Glutamatergic neuron (in vitro differentiated cells): ENCODE measurements at regions not wholly inside any gene's neighbourhood (a gene's known extent, or its start where the extent isn't known, plus 50 kb on each side); places are given as distances from the start of the nearest gene placed in this dataset.

ENCODE experiments used
- DNase-seq: peaks from one replicate; pipeline ENCODE4 v3.0.0; 2022
- H3K27ac Mint-ChIP-seq: one replicate; pipeline ENCODE4 v1.8.0; 2020; ENCODE audit warnings: mild to moderate bottlenecking, mixed read lengths, inconsistent platforms; ENCODE audit not compliant: unreplicated experiment
- H3K27me3 Mint-ChIP-seq: one replicate; pipeline ENCODE4 v1.8.0; 2020; ENCODE audit warnings: mild to moderate bottlenecking, moderate library complexity, mixed read lengths, inconsistent platforms; ENCODE audit not compliant: unreplicated experiment
- H3K36me3 Mint-ChIP-seq: one replicate; pipeline ENCODE4 v1.8.0; 2020; ENCODE audit warnings: mild to moderate bottlenecking, mixed read lengths, inconsistent platforms; ENCODE audit not compliant: unreplicated experiment
- H3K4me1 Mint-ChIP-seq: one replicate; pipeline ENCODE4 v1.8.0; 2020; ENCODE audit warnings: mild to moderate bottlenecking, low read depth, mixed read lengths, inconsistent platforms; ENCODE audit not compliant: unreplicated experiment
- H3K4me3 Mint-ChIP-seq: one replicate; pipeline ENCODE4 v1.8.0; 2020; ENCODE audit warnings: mild to moderate bottlenecking, mixed read lengths, inconsistent platforms; ENCODE audit not compliant: unreplicated experiment
- H3K9me3 Mint-ChIP-seq: one replicate; pipeline ENCODE4 v1.8.0; 2020; ENCODE audit warnings: mild to moderate bottlenecking, moderate library complexity, mixed read lengths, inconsistent platforms; ENCODE audit not compliant: unreplicated experiment
- TF ChIP-seq, protein P1 (sequence below): fragments of 200-600 bp; sonication (generic); IDR thresholded peaks from one replicate; pipeline ENCODE4 v1.5.0; 2021; ENCODE audit not compliant: partially characterized antibody, unreplicated experiment

DNA sequence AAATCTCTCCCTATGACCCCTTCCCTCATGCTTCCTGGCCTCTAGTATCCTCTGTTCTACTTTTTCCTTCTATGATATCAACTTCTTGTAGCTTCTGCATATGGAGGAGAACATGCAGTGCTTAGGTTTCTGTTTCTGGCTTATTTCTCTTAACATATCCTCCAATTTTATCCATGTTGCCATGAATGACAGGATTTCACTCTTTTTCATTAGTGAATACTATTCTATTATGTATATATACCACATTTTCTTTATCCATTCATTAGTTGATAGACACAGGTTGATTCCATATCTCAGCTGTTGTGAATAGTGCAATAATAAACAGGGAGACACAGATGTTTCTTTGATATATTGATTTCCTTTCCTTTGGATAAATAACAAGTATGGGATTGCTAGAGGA, 123.3 kb upstream of the SESN3 start:
- no peaks in the 10 kb centered on the region for H3K27me3 Mint-ChIP-seq
- DNase-seq: no peak
- H3K27ac Mint-ChIP-seq: no peak overlapping the region
- no peak overlapping the region for H3K4me3 Mint-ChIP-seq
- peaks cover 13% of the 10 kb centered on the region for H3K4me1 Mint-ChIP-seq
- no peaks in the 10 kb centered on the region for H3K9me3 Mint-ChIP-seq
- TF ChIP-seq, protein P1, sequence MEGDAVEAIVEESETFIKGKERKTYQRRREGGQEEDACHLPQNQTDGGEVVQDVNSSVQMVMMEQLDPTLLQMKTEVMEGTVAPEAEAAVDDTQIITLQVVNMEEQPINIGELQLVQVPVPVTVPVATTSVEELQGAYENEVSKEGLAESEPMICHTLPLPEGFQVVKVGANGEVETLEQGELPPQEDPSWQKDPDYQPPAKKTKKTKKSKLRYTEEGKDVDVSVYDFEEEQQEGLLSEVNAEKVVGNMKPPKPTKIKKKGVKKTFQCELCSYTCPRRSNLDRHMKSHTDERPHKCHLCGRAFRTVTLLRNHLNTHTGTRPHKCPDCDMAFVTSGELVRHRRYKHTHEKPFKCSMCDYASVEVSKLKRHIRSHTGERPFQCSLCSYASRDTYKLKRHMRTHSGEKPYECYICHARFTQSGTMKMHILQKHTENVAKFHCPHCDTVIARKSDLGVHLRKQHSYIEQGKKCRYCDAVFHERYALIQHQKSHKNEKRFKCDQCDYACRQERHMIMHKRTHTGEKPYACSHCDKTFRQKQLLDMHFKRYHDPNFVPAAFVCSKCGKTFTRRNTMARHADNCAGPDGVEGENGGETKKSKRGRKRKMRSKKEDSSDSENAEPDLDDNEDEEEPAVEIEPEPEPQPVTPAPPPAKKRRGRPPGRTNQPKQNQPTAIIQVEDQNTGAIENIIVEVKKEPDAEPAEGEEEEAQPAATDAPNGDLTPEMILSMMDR: no peak
- H3K36me3 Mint-ChIP-seq: peaks cover 4% of the 10 kb centered on the region

DNA sequence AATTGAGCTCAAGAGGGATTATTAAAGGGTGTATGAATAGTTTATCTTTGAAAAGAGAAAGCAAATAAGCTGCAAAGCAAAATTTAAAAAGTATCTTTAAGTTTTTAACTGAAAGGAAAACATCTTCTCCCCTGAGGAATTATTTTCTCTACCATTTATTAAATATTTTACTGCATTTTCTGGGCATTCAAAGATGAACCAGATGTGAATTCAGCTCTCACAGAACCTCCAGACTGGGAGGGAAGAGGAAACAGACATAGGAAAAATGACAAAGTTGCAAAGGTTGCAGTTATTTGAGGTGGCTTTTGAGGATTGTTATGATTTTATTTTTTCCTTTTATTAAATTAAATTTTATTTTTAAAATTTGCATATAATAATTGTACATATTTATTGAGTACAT, 122.7 kb upstream of the SESN3 start:
- peaks cover 13% of the 10 kb centered on the region for H3K4me1 Mint-ChIP-seq
- TF ChIP-seq, protein P1: no peak
- no peaks in the 10 kb centered on the region for H3K27me3 Mint-ChIP-seq
- H3K27ac Mint-ChIP-seq: no peak overlapping the region
- H3K36me3 Mint-ChIP-seq: peaks cover 10% of the 10 kb centered on the region
- no peak overlapping the region for H3K4me3 Mint-ChIP-seq
- no peaks in the 10 kb centered on the region for H3K9me3 Mint-ChIP-seq
- DNase-seq: no peak

DNA sequence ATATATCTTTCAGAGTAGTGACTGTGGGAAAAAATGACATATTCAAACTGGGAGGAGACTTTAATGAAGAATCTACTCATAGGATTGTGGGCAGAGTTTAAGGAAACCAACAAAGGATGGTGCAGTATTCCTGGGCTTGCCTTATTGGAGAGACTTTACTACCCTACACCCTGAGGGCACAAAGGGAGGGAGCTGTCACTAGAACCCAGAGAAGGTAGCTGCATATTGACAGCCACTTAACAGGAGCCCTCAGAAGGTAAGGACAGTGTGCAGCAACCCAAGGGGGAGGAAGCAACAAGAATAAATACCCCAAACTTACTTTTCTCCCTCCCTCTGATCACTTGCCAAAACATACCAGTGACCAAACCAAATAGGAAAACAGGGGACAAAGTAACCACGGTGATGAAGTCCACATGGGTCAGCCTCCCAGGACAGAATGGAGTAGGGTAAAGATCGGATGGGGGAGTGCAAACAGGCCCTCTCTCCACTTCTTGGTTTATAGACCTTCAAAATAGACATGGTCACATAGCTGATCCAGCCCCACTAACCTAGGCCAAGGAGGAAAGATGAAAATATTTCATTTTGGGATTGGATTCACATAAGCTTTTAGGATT, 121.8 kb upstream of the SESN3 start:
- H3K4me1 Mint-ChIP-seq: peaks cover 13% of the 10 kb centered on the region
- no peak overlapping the region for H3K27ac Mint-ChIP-seq
- no peak overlapping the region for H3K4me3 Mint-ChIP-seq
- H3K36me3 Mint-ChIP-seq: peaks cover 12% of the 10 kb centered on the region
- no peaks in the 10 kb centered on the region for H3K9me3 Mint-ChIP-seq
- TF ChIP-seq, protein P1: no peak
- no peak for DNase-seq
- H3K27me3 Mint-ChIP-seq: no peaks in the 10 kb centered on the region

DNA sequence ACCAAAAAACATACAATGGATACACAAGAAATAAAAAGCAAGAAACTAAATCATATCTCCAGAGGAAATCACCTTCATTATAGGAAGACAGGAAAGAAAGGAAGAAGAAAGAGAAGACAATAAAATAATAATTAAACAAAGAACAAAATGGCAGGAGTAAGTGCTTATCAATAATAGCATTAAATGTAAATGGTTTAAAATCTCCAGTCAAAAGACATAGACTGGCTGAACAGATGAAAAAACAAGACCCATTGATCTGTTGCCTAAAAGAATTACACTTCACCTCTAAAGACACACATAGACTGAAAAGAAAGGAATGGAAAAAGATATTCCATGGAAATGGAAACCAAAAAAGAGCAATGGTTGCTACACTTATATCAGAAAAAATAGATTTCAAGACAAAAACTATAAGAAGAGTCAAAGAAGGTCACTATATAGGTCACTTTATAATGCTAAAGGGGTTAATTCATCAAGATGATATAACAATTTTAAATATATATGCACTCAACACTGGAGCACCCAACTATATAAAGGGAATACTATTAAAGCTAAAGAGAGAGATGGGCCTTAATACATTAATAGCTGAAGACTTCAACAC, 118.4 kb upstream of the SESN3 start:
- no peaks in the 10 kb centered on the region for H3K4me1 Mint-ChIP-seq
- H3K4me3 Mint-ChIP-seq: no peak overlapping the region
- no peak for DNase-seq
- TF ChIP-seq, protein P1: no peak
- no peaks in the 10 kb centered on the region for H3K27me3 Mint-ChIP-seq
- H3K27ac Mint-ChIP-seq: no peak overlapping the region
- no peaks in the 10 kb centered on the region for H3K9me3 Mint-ChIP-seq
- peaks cover 12% of the 10 kb centered on the region for H3K36me3 Mint-ChIP-seq

DNA sequence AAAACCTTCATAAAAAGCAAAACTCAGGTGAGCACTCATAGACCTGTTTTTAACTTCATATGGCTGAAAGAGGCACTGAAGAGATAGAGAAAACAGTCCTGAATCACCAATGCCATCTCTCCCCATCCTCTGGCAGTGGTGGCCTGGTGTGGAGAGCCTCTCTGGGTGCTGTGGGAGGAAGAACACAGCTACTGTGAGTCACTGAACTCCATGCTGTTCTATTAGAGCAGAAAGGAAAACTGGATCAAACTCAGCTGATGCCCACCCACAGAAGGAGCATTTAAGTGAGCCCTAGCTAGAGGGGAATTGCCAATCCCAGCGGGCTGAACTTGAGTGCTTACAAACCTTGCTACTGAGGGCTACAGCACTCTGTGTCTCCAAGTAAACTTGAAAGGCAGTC, 115.3 kb upstream of the SESN3 start:
- Mint-ChIP-seq H3K4me3 (no peak overlapping the region), H3K4me1 (peaks cover 17% of the 10 kb centered on the region), H3K9me3 (peaks cover 7% of the 10 kb centered on the region), H3K36me3 (peaks cover 12% of the 10 kb centered on the region), H3K27me3 (peaks cover 4% of the 10 kb centered on the region), H3K27ac (no peak overlapping the region)
- TF ChIP-seq, protein P1: no peak
- no peak for DNase-seq
